PC-9 (cell line): ENCODE measurements at regions not wholly inside any gene's neighbourhood (a gene's known extent, or its start where the extent isn't known, plus 50 kb on each side); places are given as distances from the start of the nearest gene placed in this dataset.

Experiments used
- BruUV-seq: library from RNA; stranded (reverse); fragments of 400-500 nt; replicated peaks from 2 replicates; lab custom pipeline; 2021; lab: Mats Ljungman, UMichigan
- CTCF ChIA-PET: fragments of 300-600 bp; sonication (Branson Sonifier 250); formaldehyde crosslinking; loops from one replicate; lab custom pipeline; 2022; ENCODE audit warnings: antibody characterized with exemption; lab: Charles Lee
- POLR2A ChIA-PET: fragments of 300-600 bp; sonication (Branson Sonifier 250); formaldehyde crosslinking; loops from one replicate; lab custom pipeline; 2022; ENCODE audit warnings: antibody characterized with exemption; ENCODE audit not compliant: unreplicated experiment; lab: Charles Lee
- DNase-seq, 2 experiments: peaks; one replicate each; pipeline versions ENCODE4 v3.0.0 to v3.0.0-alpha.2; 2015 to 2022; ENCODE audit warnings: mixed read lengths in 1 of 2
- H2AFZ ChIP-seq: fragments of 200-600 bp; sonication (generic); 2 replicates; pipeline ENCODE4 v1.8.1; 2017; ENCODE audit warnings: antibody characterized with exemption
- H3F3A ChIP-seq: fragments of 200-600 bp; sonication (generic); 2 replicates; pipeline ENCODE4 v1.8.1; 2017; ENCODE audit warnings: antibody characterized with exemption, mild to moderate bottlenecking, low read depth; ENCODE audit not compliant: insufficient read depth
- H3K27ac ChIP-seq: fragments of 200-600 bp; sonication (generic); 2 replicates; pipeline ENCODE4 v1.6.1; 2016; ENCODE audit warnings: mixed run types
- H3K27me3 ChIP-seq: fragments of 200-600 bp; sonication (generic); 2 replicates; pipeline ENCODE4 v1.6.1; 2016; ENCODE audit warnings: low read depth, mixed run types; ENCODE audit not compliant: insufficient read depth
- H3K36me3 ChIP-seq: fragments of 200-600 bp; sonication (generic); 2 replicates; pipeline ENCODE4 v1.6.1; 2016; ENCODE audit warnings: low read depth, mixed run types
- H3K4me1 ChIP-seq: fragments of 200-600 bp; sonication (generic); replicated peaks from 2 replicates; pipeline ENCODE4 v1.6.1; 2016; ENCODE audit warnings: mixed run types; ENCODE audit not compliant: insufficient read depth
- H3K4me2 ChIP-seq: fragments of 200-600 bp; sonication (generic); 2 replicates; pipeline ENCODE4 v1.6.1; 2017; ENCODE audit warnings: mixed run types
- H3K4me3 ChIP-seq: fragments of 200-600 bp; sonication (generic); 2 replicates; pipeline ENCODE4 v1.6.1; 2016; ENCODE audit warnings: mixed run types
- H3K79me2 ChIP-seq: fragments of 200-600 bp; sonication (generic); 2 replicates; pipeline ENCODE4 v1.6.1; 2017; ENCODE audit warnings: low read depth, mixed run types
- H3K9me2 ChIP-seq: fragments of 200-600 bp; sonication (generic); 2 replicates; pipeline ENCODE4 v1.8.1; 2017; ENCODE audit warnings: mild to moderate bottlenecking; ENCODE audit not compliant: insufficient read depth
- H3K9me3 ChIP-seq: fragments of 200-600 bp; sonication (generic); 2 replicates; pipeline ENCODE4 v1.8.1; 2016; ENCODE audit warnings: low read depth; ENCODE audit not compliant: insufficient read depth
- H4K20me1 ChIP-seq: fragments of 200-600 bp; sonication (generic); 2 replicates; pipeline ENCODE4 v1.8.1; 2017; ENCODE audit not compliant: insufficient read depth
- CTCF ChIP-seq: fragments of 200-600 bp; sonication (generic); conservative IDR thresholded peaks from 2 replicates; pipeline ENCODE4 v1.6.1; 2017; ENCODE audit warnings: mixed run types, antibody characterized with exemption, mild to moderate bottlenecking, moderate library complexity
- EZH2 ChIP-seq: fragments of 200-600 bp; sonication (generic); IDR thresholded peaks from 2 replicates; pipeline ENCODE4 v1.8.0; 2017; ENCODE audit warnings: antibody characterized with exemption, low read depth
- intact Hi-C: fragments of 100-400 bp; cut with micrococcal nuclease; formaldehyde crosslinking; loops from one replicate; pipeline ENCODE4 v1.10.0; 2022; ENCODE audit not compliant: unreplicated experiment

DNA sequence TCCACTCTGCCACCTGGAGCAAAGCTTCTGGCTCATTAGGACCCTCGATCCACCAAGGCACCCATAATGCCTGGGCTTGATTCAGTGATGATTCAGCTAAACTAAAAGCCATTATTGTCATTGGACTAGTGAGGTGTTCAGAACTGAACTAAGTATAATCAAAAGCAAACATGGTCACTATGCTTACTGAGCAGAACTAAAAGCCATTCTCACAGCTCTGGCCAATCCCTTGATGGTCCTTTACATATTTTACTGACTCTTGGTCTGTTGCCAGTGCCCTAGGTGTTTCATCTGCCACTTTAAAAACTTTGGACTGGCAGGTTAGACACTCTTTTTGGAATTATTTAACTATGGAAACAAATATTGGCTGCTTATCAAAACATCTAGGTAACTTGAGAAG lies 703.5 kb downstream of the FAT4 start:
- Histone ChIP-seq H3K9me2 (no peaks in the 10 kb centered on the region), H3K27me3 (no peaks in the 10 kb centered on the region), H4K20me1 (no peaks in the 10 kb centered on the region), H3K9me3 (no peaks in the 10 kb centered on the region), H3K79me2 (no peaks in the 10 kb centered on the region), H3K4me1 (no peaks in the 10 kb centered on the region), H3K4me3 (no peak overlapping the region), H3K27ac (no peak overlapping the region), H3K4me2 (no peak overlapping the region), H3K36me3 (no peaks in the 10 kb centered on the region), H2AFZ (no peak overlapping the region), H3F3A (no peaks in the 10 kb centered on the region)
- TF ChIP-seq CTCF, result no peak
- no peak for TF ChIP-seq EZH2
- no TSS peak for BruUV-seq
- POLR2A ChIA-PET, result no interaction called here
- intact Hi-C loops, result no loop called here
- CTCF ChIA-PET, result no interaction called here
- DNase-seq, result no peak

DNA sequence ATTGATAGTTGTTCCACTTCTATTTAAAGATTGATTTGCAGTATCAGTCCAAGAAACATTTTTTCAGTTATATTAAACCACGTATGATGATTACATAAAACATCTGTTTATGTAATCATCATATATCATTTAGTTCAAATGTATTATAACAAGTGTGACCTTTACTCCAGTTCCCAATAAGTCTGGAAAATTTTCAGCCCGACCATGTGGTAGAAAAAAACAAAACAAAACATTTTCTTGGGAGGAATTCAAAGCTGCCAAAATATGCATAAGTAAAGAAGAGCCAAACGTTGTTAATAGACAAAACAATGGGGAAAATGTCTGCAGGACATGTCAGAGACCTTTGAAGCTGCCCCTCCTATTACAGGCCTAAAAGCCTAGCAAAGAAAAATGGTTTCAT lies 709.1 kb downstream of the FAT4 start:
- POLR2A ChIA-PET, result no interaction called here
- intact Hi-C loops, result no loop called here
- no peak for TF ChIP-seq CTCF
- TF ChIP-seq EZH2, result no peak

DNA sequence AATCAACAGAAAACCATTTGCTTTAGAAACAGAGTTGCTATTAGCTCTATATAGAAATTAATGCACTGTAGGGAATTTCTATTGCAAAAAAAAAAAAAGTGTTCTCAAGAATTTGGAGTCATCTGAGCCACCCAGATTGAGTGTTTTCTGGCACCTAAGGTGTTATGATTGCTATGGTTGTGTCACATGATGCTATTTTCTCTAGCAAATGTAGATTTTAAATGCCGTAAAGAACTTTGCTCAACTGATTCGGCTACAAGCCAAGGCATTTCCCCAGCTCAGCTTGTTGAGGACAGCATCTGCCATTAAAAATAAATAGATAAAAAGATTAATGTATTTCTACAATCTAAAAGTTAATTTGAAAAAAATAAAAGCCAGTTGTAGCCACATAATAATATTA lies 712.8 kb downstream of the FAT4 start:
- H3K4me1 ChIP-seq, result no peaks in the 10 kb centered on the region
- H3K79me2 ChIP-seq, result no peaks in the 10 kb centered on the region
- no peak overlapping the region for H3K4me3 ChIP-seq
- H3K27me3 ChIP-seq, result no peaks in the 10 kb centered on the region
- no peaks in the 10 kb centered on the region for H4K20me1 ChIP-seq
- no peak for TF ChIP-seq CTCF
- no peak for TF ChIP-seq EZH2
- no peaks in the 10 kb centered on the region for H3K9me3 ChIP-seq
- no TSS peak for BruUV-seq
- no peak for DNase-seq
- ChIA-PET POLR2A (no interaction called here), CTCF (no interaction called here)
- no peaks in the 10 kb centered on the region for H3K36me3 ChIP-seq
- H3K27ac ChIP-seq, result no peak overlapping the region
- H3K9me2 ChIP-seq, result no peaks in the 10 kb centered on the region
- no peaks in the 10 kb centered on the region for H3F3A ChIP-seq
- H2AFZ ChIP-seq, result no peak overlapping the region
- H3K4me2 ChIP-seq, result no peak overlapping the region
- intact Hi-C loops, result no loop called here

More for the DNA sequence above, 709.1 kb downstream of the FAT4 start:
- Histone ChIP-seq H4K20me1 (no peaks in the 10 kb centered on the region), H3K4me3 (no peak overlapping the region), H3K36me3 (no peaks in the 10 kb centered on the region), H3K9me2 (no peaks in the 10 kb centered on the region), H2AFZ (no peak overlapping the region), H3K27ac (no peak overlapping the region), H3F3A (no peaks in the 10 kb centered on the region), H3K79me2 (no peaks in the 10 kb centered on the region), H3K27me3 (no peaks in the 10 kb centered on the region), H3K9me3 (no peaks in the 10 kb centered on the region), H3K4me2 (no peak overlapping the region), H3K4me1 (no peaks in the 10 kb centered on the region)
- CTCF ChIA-PET, result interaction anchor here (0.6 kb wide), 1 partner anchor 845 kb away, joined by 4 read pairs; no protein-coding TSS in a partner anchor
- no peak for DNase-seq
- no TSS peak for BruUV-seq
